NCI-H226 (cell line): ENCODE measurements at regions not wholly inside any gene's neighbourhood (a gene's known extent, or its start where the extent isn't known, plus 50 kb on each side); places are given as distances from the start of the nearest gene placed in this dataset.
"Not testable (repeated sequence)": the region's sequence is repeated elsewhere in the genome, so short reads cannot be mapped to it uniquely, and the experiment has no call there.

Experiments used
- DNase-seq: peaks from one replicate; pipeline ENCODE4 v3.0.0-alpha.2; 2015

- no peak for DNase-seq
Measured at GRCh38 chr2:13255485-13255884, 538.7 kb downstream of the TRIB2 start.

- no peak for DNase-seq
Measured at GRCh38 chr2:13260402-13260801, 543.7 kb downstream of the TRIB2 start.

- no peak for DNase-seq
Measured at GRCh38 chr2:13266166-13266565, 549.4 kb downstream of the TRIB2 start.

- DNase-seq: no peak
Measured at GRCh38 chr2:13284688-13285087, 568.0 kb downstream of the TRIB2 start.

- no peak for DNase-seq
Measured at GRCh38 chr2:13289310-13289709, 572.6 kb downstream of the TRIB2 start.

- not testable (repeated sequence) for DNase-seq
Measured at GRCh38 chr2:13308478-13308805, 591.7 kb downstream of the TRIB2 start.

- DNase-seq: no peak
Measured at GRCh38 chr2:13308989-13309388, 592.3 kb downstream of the TRIB2 start.

GRCh38 chr2:13332060-13332459, 615.3 kb downstream of the TRIB2 start:
- DNase-seq: no peak

- not testable (repeated sequence) for DNase-seq
Measured at GRCh38 chr2:13334071-13334470, 617.3 kb downstream of the TRIB2 start.

GRCh38 chr2:13334545-13334944, 617.8 kb downstream of the TRIB2 start:
- no peak for DNase-seq

GRCh38 chr2:13335862-13336535, 619.3 kb downstream of the TRIB2 start:
- no peak for DNase-seq

GRCh38 chr2:13351068-13351467, 634.3 kb downstream of the TRIB2 start:
- no peak for DNase-seq

GRCh38 chr2:13353083-13353482, 636.3 kb downstream of the TRIB2 start:
- no peak for DNase-seq

GRCh38 chr2:13354031-13354430, 637.3 kb downstream of the TRIB2 start:
- no peak for DNase-seq

GRCh38 chr2:13381928-13382327, 665.2 kb downstream of the TRIB2 start:
- not testable (repeated sequence) for DNase-seq

- not testable (repeated sequence) for DNase-seq
Measured at GRCh38 chr2:13389172-13389571, 672.4 kb downstream of the TRIB2 start.

GRCh38 chr2:13390676-13391075, 673.9 kb downstream of the TRIB2 start:
- no peak for DNase-seq

GRCh38 chr2:13401312-13401711, 684.6 kb downstream of the TRIB2 start:
- DNase-seq: no peak

GRCh38 chr2:13413989-13414388, 697.3 kb downstream of the TRIB2 start:
- DNase-seq: no peak

- no peak for DNase-seq
Measured at GRCh38 chr2:13414897-13415296, 698.2 kb downstream of the TRIB2 start.

GRCh38 chr2:13433954-13434353, 717.2 kb downstream of the TRIB2 start:
- DNase-seq: no peak

- not testable (repeated sequence) for DNase-seq
Measured at GRCh38 chr2:13443554-13444261, 727.0 kb downstream of the TRIB2 start.

- DNase-seq: no peak
Measured at GRCh38 chr2:13462464-13462863, 745.7 kb downstream of the TRIB2 start.

- DNase-seq: no peak
Measured at GRCh38 chr2:13466076-13466475, 749.3 kb downstream of the TRIB2 start.

GRCh38 chr2:13474538-13474937, 757.8 kb downstream of the TRIB2 start:
- no peak for DNase-seq
